ENCODE measurements at regions not wholly inside any gene's neighbourhood (a gene's known extent, or its start where the extent isn't known, plus 50 kb on each side); places are given as distances from the start of the nearest gene placed in this dataset.

- H4K20me1 ChIP-seq (ENCODE audit: insufficient read depth, low read length): no peaks in the 10 kb centered on the region
- no peaks in the 10 kb centered on the region for H3K9me3 ChIP-seq (ENCODE audit: low read length)
- H3K4me3 ChIP-seq (ENCODE audit: low read depth, low read length, poor library complexity, severe bottlenecking): no peak overlapping the region
- H3K9me2 ChIP-seq (ENCODE audit: low read depth, low read length): no peaks in the 10 kb centered on the region
- no peaks in the 10 kb centered on the region for H3F3A ChIP-seq (ENCODE audit: insufficient read depth, low read length)
- H3K9ac ChIP-seq (ENCODE audit: low read length): no peak overlapping the region
- no peaks in the 10 kb centered on the region for H3K4me1 ChIP-seq (ENCODE audit: insufficient read depth, low read length, severe bottlenecking)
- no peaks in the 10 kb centered on the region for H3K27me3 ChIP-seq (ENCODE audit: insufficient read depth, low read length)
- no peak overlapping the region for H2AFZ ChIP-seq (ENCODE audit: low read length)
- H3K27ac ChIP-seq (ENCODE audit: low read depth, low read length, poor library complexity, severe bottlenecking): no peak overlapping the region
- TF ChIP-seq CTCF (IDR thresholded peaks at IDR 0.05; ENCODE audit: low read length) (no peak), EZH2 (IDR thresholded peaks at IDR 0.05; ENCODE audit: borderline replicate concordance, low read length) (no peak)
- no peak overlapping the region for H3K4me2 ChIP-seq (ENCODE audit: low read length)
- H3K79me2 ChIP-seq (ENCODE audit: insufficient read depth, low read length): no peaks in the 10 kb centered on the region
- no peaks in the 10 kb centered on the region for H3K36me3 ChIP-seq (ENCODE audit: insufficient read depth, low read length)
These were observed 565.2 kb upstream of the MARCKS start for GRCh38 chr6:113291751-113292445.

- Histone ChIP-seq H3K27me3 (ENCODE audit: insufficient read depth, low read length) (no peaks in the 10 kb centered on the region), H3K4me3 (ENCODE audit: low read depth, low read length, poor library complexity, severe bottlenecking) (no peak overlapping the region), H3F3A (ENCODE audit: insufficient read depth, low read length) (no peaks in the 10 kb centered on the region), H3K36me3 (ENCODE audit: insufficient read depth, low read length) (no peaks in the 10 kb centered on the region), H4K20me1 (ENCODE audit: insufficient read depth, low read length) (no peaks in the 10 kb centered on the region), H2AFZ (ENCODE audit: low read length) (no peak overlapping the region), H3K9ac (ENCODE audit: low read length) (no peak overlapping the region), H3K79me2 (ENCODE audit: insufficient read depth, low read length) (no peaks in the 10 kb centered on the region), H3K4me2 (ENCODE audit: low read length) (no peak overlapping the region), H3K9me2 (ENCODE audit: low read depth, low read length) (no peaks in the 10 kb centered on the region), H3K4me1 (ENCODE audit: insufficient read depth, low read length, severe bottlenecking) (no peaks in the 10 kb centered on the region), H3K27ac (ENCODE audit: low read depth, low read length, poor library complexity, severe bottlenecking) (no peak overlapping the region), H3K9me3 (ENCODE audit: low read length) (no peaks in the 10 kb centered on the region)
- TF ChIP-seq EZH2 (IDR thresholded peaks at IDR 0.05; ENCODE audit: borderline replicate concordance, low read length) (no peak), CTCF (IDR thresholded peaks at IDR 0.05; ENCODE audit: low read length) (no peak)
These were observed 564.3 kb upstream of the MARCKS start for GRCh38 chr6:113292646-113293422.

- Histone ChIP-seq H3K4me1 (ENCODE audit: insufficient read depth, low read length, severe bottlenecking) (no peaks in the 10 kb centered on the region), H3K36me3 (ENCODE audit: insufficient read depth, low read length) (no peaks in the 10 kb centered on the region), H3K9ac (ENCODE audit: low read length) (no peak overlapping the region), H3K4me2 (ENCODE audit: low read length) (no peak overlapping the region), H3K27ac (ENCODE audit: low read depth, low read length, poor library complexity, severe bottlenecking) (no peak overlapping the region), H3K4me3 (ENCODE audit: low read depth, low read length, poor library complexity, severe bottlenecking) (no peak overlapping the region), H3F3A (ENCODE audit: insufficient read depth, low read length) (no peaks in the 10 kb centered on the region), H3K79me2 (ENCODE audit: insufficient read depth, low read length) (no peaks in the 10 kb centered on the region), H3K9me2 (ENCODE audit: low read depth, low read length) (no peaks in the 10 kb centered on the region), H3K27me3 (ENCODE audit: insufficient read depth, low read length) (no peaks in the 10 kb centered on the region), H3K9me3 (ENCODE audit: low read length) (no peaks in the 10 kb centered on the region), H2AFZ (ENCODE audit: low read length) (no peak overlapping the region), H4K20me1 (ENCODE audit: insufficient read depth, low read length) (no peaks in the 10 kb centered on the region)
- TF ChIP-seq CTCF (IDR thresholded peaks at IDR 0.05; ENCODE audit: low read length): no peak
- TF ChIP-seq EZH2 (IDR thresholded peaks at IDR 0.05; ENCODE audit: borderline replicate concordance, low read length): no peak
These were observed 563.8 kb upstream of the MARCKS start for GRCh38 chr6:113293423-113293740.
